Natural killer cell (primary cell): ENCODE measurements at regions not wholly inside any gene's neighbourhood (a gene's known extent, or its start where the extent isn't known, plus 50 kb on each side); places are given as distances from the start of the nearest gene placed in this dataset.

Source experiments
- ATAC-seq, 3 donors: fragments of 150-1000 bp in 2 of 3; fragments of 200-7000 bp in 1 of 3; cut with Tn5 transposase; 1 replicate in 1 of 3; 2 replicates in 2 of 3; pipeline ENCODE4 v1.10.0; 2021; ENCODE audit warnings: mild to moderate bottlenecking in 2 of 3, moderate library complexity in 2 of 3
- DNase-seq, 2 donors: peaks; one replicate each; pipeline versions ENCODE4 v3.0.0 to v3.0.0-alpha.2; 2013 to 2021; ENCODE audit warnings: mixed read lengths in 1 of 2
- H3K27ac ChIP-seq: one replicate; pipeline ENCODE4 v1.5.1; 2013; ENCODE audit warnings: mild to moderate bottlenecking, low read length
- H3K27me3 ChIP-seq: one replicate; pipeline ENCODE4 v1.6.1; 2013; ENCODE audit warnings: low read length; ENCODE audit not compliant: control insufficient read depth, insufficient read depth
- H3K36me3 ChIP-seq: one replicate; pipeline ENCODE4 v1.6.1; 2013; ENCODE audit warnings: low read length; ENCODE audit not compliant: control insufficient read depth, insufficient read depth
- H3K4me1 ChIP-seq: one replicate; pipeline ENCODE4 v1.6.1; 2013; ENCODE audit warnings: low read length; ENCODE audit not compliant: control insufficient read depth, insufficient read depth
- H3K4me3 ChIP-seq: one replicate; pipeline ENCODE4 v1.5.1; 2013; ENCODE audit warnings: low read length
- H3K9me3 ChIP-seq: one replicate; pipeline ENCODE4 v1.6.1; 2013; ENCODE audit warnings: low read length; ENCODE audit not compliant: control insufficient read depth, insufficient read depth
- H3K27ac Mint-ChIP-seq, 2 donors: one replicate each; pipeline ENCODE4 v1.8.0; 2022; ENCODE audit warnings: mild to moderate bottlenecking in 2 of 2, mixed read lengths in 2 of 2, moderate library complexity in 1 of 2
- H3K27me3 Mint-ChIP-seq, 2 donors: one replicate each; pipeline ENCODE4 v1.8.0; 2022; ENCODE audit warnings: low read depth in 2 of 2, mixed read lengths in 2 of 2
- H3K36me3 Mint-ChIP-seq: one replicate; pipeline ENCODE4 v1.8.0; 2022; ENCODE audit warnings: mixed read lengths
- H3K4me1 Mint-ChIP-seq, 2 donors: one replicate each; pipeline ENCODE4 v1.8.0; 2022; ENCODE audit warnings: mixed read lengths in 2 of 2
- H3K4me3 Mint-ChIP-seq: one replicate; pipeline ENCODE4 v1.8.0; 2022; ENCODE audit warnings: mild to moderate bottlenecking, moderate library complexity, mixed read lengths
- H3K9me3 Mint-ChIP-seq, 2 donors: one replicate each; pipeline ENCODE4 v1.8.0; 2022; ENCODE audit warnings: mixed read lengths in 2 of 2
- CTCF ChIP-seq: fragments of 200-600 bp; IDR thresholded peaks from one replicate; pipeline ENCODE4 v1.8.0; 2022; ENCODE audit warnings: antibody characterized with exemption
- WGBS: methylation state at CpG from one replicate; pipeline ENCODE4 v1.1.7; 2013; ENCODE audit warnings: missing lambda C conversion rate; ENCODE audit not compliant: insufficient coverage; 5-methylcytosine and 5-hydroxymethylcytosine counted together
- intact Hi-C: fragments of 100-400 bp; cut with micrococcal nuclease; formaldehyde crosslinking; loops from one replicate; pipeline ENCODE4 v1.14.2; 2022

- no peaks in the 10 kb centered on the region for H3K36me3 ChIP-seq
- TF ChIP-seq CTCF, result no peak
- H3K4me1 ChIP-seq, result no peaks in the 10 kb centered on the region
- peaks cover 0 to 4% of the 10 kb centered on the region in 2 donors for H3K27me3 Mint-ChIP-seq
- DNase-seq (no peak), ATAC-seq (no peak)
- no peaks in the 10 kb centered on the region for H3K9me3 Mint-ChIP-seq
- no peak overlapping the region for H3K27ac ChIP-seq
- H3K4me3 ChIP-seq, result no peak overlapping the region
- no peak overlapping the region for H3K4me3 Mint-ChIP-seq
- intact Hi-C loops, result no loop called here
- H3K27me3 ChIP-seq, result no peaks in the 10 kb centered on the region
- H3K9me3 ChIP-seq, result no peaks in the 10 kb centered on the region
- no peaks in the 10 kb centered on the region for H3K36me3 Mint-ChIP-seq
- no peak overlapping the region for H3K27ac Mint-ChIP-seq
- H3K4me1 Mint-ChIP-seq, result no peaks in the 10 kb centered on the region
- WGBS, result 92% methylated on average over 6 of the region's 6 CpGs
Observed at GRCh38 chr6:21455071-21455470, 138.5 kb upstream of the SOX4 start.

- Mint-ChIP-seq H3K4me1 (no peaks in the 10 kb centered on the region), H3K9me3 (no peaks in the 10 kb centered on the region), H3K4me3 (no peak overlapping the region), H3K27ac (no peak overlapping the region), H3K36me3 (no peaks in the 10 kb centered on the region), H3K27me3 (peaks cover 0 to 4% of the 10 kb centered on the region in 2 donors)
- TF ChIP-seq CTCF, result no peak
- Histone ChIP-seq H3K27me3 (no peaks in the 10 kb centered on the region), H3K4me3 (no peak overlapping the region), H3K36me3 (no peaks in the 10 kb centered on the region), H3K9me3 (no peaks in the 10 kb centered on the region), H3K4me1 (no peaks in the 10 kb centered on the region), H3K27ac (no peak overlapping the region)
- WGBS, result 94% methylated on average over 10 of the region's 10 CpGs
- DNase-seq, result no peak
- intact Hi-C loops, result no loop called here
- ATAC-seq, result no peak
Observed at GRCh38 chr6:21457647-21458046, 135.9 kb upstream of the SOX4 start.

- Histone ChIP-seq H3K9me3 (no peaks in the 10 kb centered on the region), H3K4me3 (no peak overlapping the region), H3K4me1 (no peaks in the 10 kb centered on the region), H3K36me3 (no peaks in the 10 kb centered on the region), H3K27ac (no peak overlapping the region), H3K27me3 (no peaks in the 10 kb centered on the region)
- Mint-ChIP-seq H3K27ac (no peak overlapping the region), H3K4me3 (no peak overlapping the region), H3K4me1 (no peaks in the 10 kb centered on the region), H3K27me3 (peaks cover 0 to 4% of the 10 kb centered on the region in 2 donors), H3K9me3 (no peaks in the 10 kb centered on the region), H3K36me3 (no peaks in the 10 kb centered on the region)
- ATAC-seq (no peak), DNase-seq (no peak)
- 100% methylated on average over 2 of the region's 4 CpGs for whole genome bisulfite sequencing
- intact Hi-C loops, result no loop called here
- TF ChIP-seq CTCF, result no peak
Observed at GRCh38 chr6:21459641-21460040, 133.9 kb upstream of the SOX4 start.

GRCh38 chr6:21461844-21462518 lies 131.6 kb upstream of the SOX4 start:
- Histone ChIP-seq H3K4me1 (no peaks in the 10 kb centered on the region), H3K4me3 (no peak overlapping the region), H3K9me3 (no peaks in the 10 kb centered on the region), H3K27me3 (no peaks in the 10 kb centered on the region), H3K27ac (no peak overlapping the region), H3K36me3 (no peaks in the 10 kb centered on the region)
- Mint-ChIP-seq H3K4me1 (no peaks in the 10 kb centered on the region), H3K27ac (no peak overlapping the region), H3K4me3 (no peak overlapping the region), H3K9me3 (no peaks in the 10 kb centered on the region), H3K27me3 (no peaks in the 10 kb centered on the region), H3K36me3 (no peaks in the 10 kb centered on the region)
- ATAC-seq, result no peak
- no peak for TF ChIP-seq CTCF
- no peak for DNase-seq
- intact Hi-C loops, result no loop called here
